ENCODE measurements at regions not wholly inside any gene's neighbourhood (a gene's known extent, or its start where the extent isn't known, plus 50 kb on each side); places are given as distances from the start of the nearest gene placed in this dataset.

- TF ChIP-seq CHD4 (IDR thresholded peaks at IDR 0.05) (no peak), BCLAF1 (IDR thresholded peaks at IDR 0.05) (no peak)
- ChIA-PET CTCF (no interaction called here), RAD21 (ENCODE audit: unreplicated experiment) (no interaction called here), POLR2A (no interaction called here), SMC1A (ENCODE audit: uncharacterized antibody, unreplicated experiment) (interaction anchor here (1.3 kb wide), 1 partner anchor 205 kb away, joined by 4 read pairs; no protein-coding TSS in a partner anchor)
- no peak for FAIRE-seq
- no peak overlapping the region for H3K4me3 ChIP-seq
- no peak overlapping the region for H3K9ac ChIP-seq (ENCODE audit: control insufficient read depth, insufficient read depth, low read length)
- in situ Hi-C loops (cut with MboI): no loop called here
- H3K27ac ChIP-seq (ENCODE audit: control insufficient read depth, insufficient read depth): no peak overlapping the region
- H3K79me2 ChIP-seq (ENCODE audit: control insufficient read depth, insufficient read depth, low read length): no peaks in the 10 kb centered on the region
- H3K4me1 ChIP-seq (ENCODE audit: control insufficient read depth, insufficient read depth, low read length): peaks cover 14% of the 10 kb centered on the region
- intact Hi-C loops (cut with micrococcal nuclease; ENCODE audit: unreplicated experiment): no loop called here
- no peaks in the 10 kb centered on the region; the same call in 1 of the 2 replicates for H4K20me1 ChIP-seq (ENCODE audit: control insufficient read depth, insufficient read depth)
- no peak for ATAC-seq
- H2AFZ ChIP-seq (ENCODE audit: control insufficient read depth, low read depth, low read length): no peak overlapping the region
- H3K36me3 ChIP-seq (ENCODE audit: control insufficient read depth in 2 of 2, insufficient read depth in 2 of 2, low read length in 1 of 2): no peaks in the 10 kb centered on the region
- WGBS (ENCODE audit: insufficient coverage, insufficient replicate concordance, low lambda C conversion rate, missing lambda C conversion rate): 0% methylated on average over 1 of the region's 1 CpG
- H3K4me2 ChIP-seq (ENCODE audit: control insufficient read depth, insufficient read depth): no peak overlapping the region
- BruUV-seq (replicated peaks): no TSS peak
- H3K9me3 ChIP-seq (replicated peaks; ENCODE audit: control insufficient read depth, insufficient read depth, low read length): no peaks in the 10 kb centered on the region
- no peak for DNase-seq (ENCODE audit: low read depth, low spot score)
- H3K27me3 ChIP-seq (replicated peaks in 1 of 2; ENCODE audit: control insufficient read depth in 2 of 2, insufficient read depth in 2 of 2, low read length in 1 of 2): peaks cover 3 to 19% of the 10 kb centered on the region in 2 experiments; a peak in 3 of 4 replicates
These were observed 101.3 kb upstream of the E2F8 start for GRCh38 chr11:19342036-19342435.

GRCh38 chr11:19338375-19338774 is 97.6 kb upstream of the E2F8 start:
- no peak for FAIRE-seq
- H3K9ac ChIP-seq (ENCODE audit: control insufficient read depth, insufficient read depth, low read length): no peak overlapping the region
- TF ChIP-seq BHLHE40 (IDR thresholded peaks at IDR 0.05; ENCODE audit: borderline replicate concordance in 1 of 2, low read depth in 2 of 2, low read length in 1 of 2) (no peak), HDAC2 (IDR thresholded peaks at IDR 0.05) (no peak), NFYA (IDR thresholded peaks at IDR 0.05; ENCODE audit: borderline replicate concordance, low read depth, low read length) (no peak), SMAD5 (IDR thresholded peaks at IDR 0.05; ENCODE audit: low read depth) (no peak)
- WGBS (ENCODE audit: insufficient coverage, insufficient replicate concordance, low lambda C conversion rate, missing lambda C conversion rate): 31% methylated on average over 3 of the region's 3 CpGs
- DNase-seq (ENCODE audit: low read depth, low spot score): no peak
- BruUV-seq (replicated peaks): no TSS peak
- no peaks in the 10 kb centered on the region for H3K36me3 ChIP-seq (ENCODE audit: control insufficient read depth in 2 of 2, insufficient read depth in 2 of 2, low read length in 1 of 2)
- no peak for ATAC-seq
- H4K20me1 ChIP-seq (ENCODE audit: control insufficient read depth, insufficient read depth): no peaks in the 10 kb centered on the region
- no peaks in the 10 kb centered on the region for H3K4me1 ChIP-seq (ENCODE audit: control insufficient read depth, insufficient read depth, low read length)
- RAD21 ChIA-PET (ENCODE audit: unreplicated experiment): interaction anchor here (1.6 kb wide), 1 partner anchor 12 kb away, joined by 3 read pairs; no protein-coding TSS in a partner anchor
- CTCF ChIA-PET: interaction anchor here (0.6 kb wide), 1 partner anchor 11 kb away, joined by 3 read pairs; no protein-coding TSS in a partner anchor
- in situ Hi-C loops (cut with MboI): no loop called here
- no peaks in the 10 kb centered on the region for H3K27me3 ChIP-seq (replicated peaks in 1 of 2; ENCODE audit: control insufficient read depth in 2 of 2, insufficient read depth in 2 of 2, low read length in 1 of 2)
- no peaks in the 10 kb centered on the region for H3K79me2 ChIP-seq (ENCODE audit: control insufficient read depth, insufficient read depth, low read length)
- no peak overlapping the region for H3K4me2 ChIP-seq (ENCODE audit: control insufficient read depth, insufficient read depth)
- no peaks in the 10 kb centered on the region for H3K9me3 ChIP-seq (replicated peaks; ENCODE audit: control insufficient read depth, insufficient read depth, low read length)
- H3K4me3 ChIP-seq: no peak overlapping the region
- no peak overlapping the region for H3K27ac ChIP-seq (ENCODE audit: control insufficient read depth, insufficient read depth)
- SMC1A ChIA-PET (ENCODE audit: uncharacterized antibody, unreplicated experiment): interaction anchor here (0.9 to 1.5 kb wide), 3 partner anchors 14 to 91 kb away, joined by 3 read pairs; no protein-coding TSS in a partner anchor
- intact Hi-C loops (cut with micrococcal nuclease; ENCODE audit: unreplicated experiment): no loop called here
- H2AFZ ChIP-seq (ENCODE audit: control insufficient read depth, low read depth, low read length): no peak overlapping the region
- POLR2A ChIA-PET: no interaction called here

All from GM12878 (cell line).